Endothelial cell of umbilical vein (primary cell): ENCODE measurements at regions not wholly inside any gene's neighbourhood (a gene's known extent, or its start where the extent isn't known, plus 50 kb on each side); places are given as distances from the start of the nearest gene placed in this dataset.

ENCODE experiments used
- BruUV-seq: library from RNA; stranded (reverse); fragments of 400-500 nt; replicated peaks from 2 replicates; lab custom pipeline; 2021; lab: Mats Ljungman, UMichigan
- CTCF ChIA-PET: fragments of 300-600, 350-600 bp; sonication (Branson Sonifier 250); formaldehyde crosslinking; loops from one replicate; lab custom pipeline; 2021; ENCODE audit warnings: antibody characterized with exemption, inconsistent platforms; lab: Charles Lee
- POLR2A ChIA-PET: fragments of 300-600, 350-600 bp; sonication (Branson Sonifier 250); formaldehyde crosslinking; loops from one replicate; lab custom pipeline; 2021; ENCODE audit warnings: antibody characterized with exemption, inconsistent platforms; lab: Charles Lee
- DNase-seq: peaks from one replicate; pipeline ENCODE4 v3.0.0-alpha.2; 2011; ENCODE audit warnings: low read depth, low spot score
- FAIRE-seq: peaks from 2 replicates; lab custom pipeline; 2011; peaks lifted over from hg19 to GRCh38; lab: Jason Lieb, UNC
- H2AFZ ChIP-seq: 2 replicates; pipeline ENCODE4 v1.6.0; 2012; ENCODE audit warnings: low read depth, low read length, control low read depth, inconsistent platforms
- H3K27ac ChIP-seq: 2 replicates; pipeline ENCODE4 v1.5.1; 2011; ENCODE audit warnings: low read depth, mild to moderate bottlenecking, control low read depth, low read length, moderate library complexity; ENCODE audit not compliant: insufficient read depth
- H3K27me3 ChIP-seq, 2 experiments: 2 replicates each; pipeline versions ENCODE4 v1.6.0 to v1.6.1; 2011; ENCODE audit warnings: low read length in 2 of 2, mixed read lengths in 1 of 2; ENCODE audit not compliant: control insufficient read depth in 2 of 2, insufficient read depth in 2 of 2
- H3K36me3 ChIP-seq, 2 experiments: 2 replicates in 1 of 2; 3 replicates in 1 of 2; pipeline ENCODE4 v1.5.1; 2011; ENCODE audit warnings: low read length in 2 of 2, mild to moderate bottlenecking in 1 of 2, moderate library complexity in 1 of 2; ENCODE audit not compliant: control insufficient read depth in 2 of 2, insufficient read depth in 2 of 2; ENCODE audit errors: extremely low read depth in 1 of 2
- H3K4me1 ChIP-seq: 3 replicates; pipeline ENCODE4 v1.5.1; 2011; ENCODE audit warnings: mild to moderate bottlenecking, low read length; ENCODE audit not compliant: control insufficient read depth, insufficient read depth; ENCODE audit errors: extremely low read depth
- H3K4me2 ChIP-seq: 2 replicates; pipeline ENCODE4 v1.6.1; 2011; ENCODE audit warnings: low read length, control low read depth, mixed read lengths; ENCODE audit not compliant: insufficient read depth
- H3K4me3 ChIP-seq, 3 experiments: fragments of 200-600 bp in 1 of 3; sonication (generic), shearing (Covaris generic) in 1 of 3; replicated peaks in 1 of 3; 2 replicates each; pipeline ENCODE4 v1.5.1; 2011 to 2016; ENCODE audit warnings: control low read depth in 3 of 3, low read length in 3 of 3, mild to moderate bottlenecking in 2 of 3, inconsistent platforms in 1 of 3, low read depth in 1 of 3, moderate library complexity in 1 of 3; ENCODE audit not compliant: insufficient read depth in 1 of 3
- H3K79me2 ChIP-seq: 2 replicates; pipeline ENCODE4 v1.6.0; 2012; ENCODE audit warnings: low read length, inconsistent platforms; ENCODE audit not compliant: control insufficient read depth, insufficient read depth
- H3K9ac ChIP-seq: replicated peaks from 2 replicates; pipeline ENCODE3; 2011; ENCODE audit warnings: low read length, control low read depth; ENCODE audit not compliant: insufficient read depth; ENCODE audit errors: extremely low read depth
- H3K9me1 ChIP-seq: replicated peaks from 3 replicates; pipeline ENCODE4 v1.6.0; 2011; ENCODE audit warnings: mild to moderate bottlenecking, low read length; ENCODE audit not compliant: control insufficient read depth, insufficient read depth; ENCODE audit errors: extremely low read depth
- H3K9me3 ChIP-seq: replicated peaks from 2 replicates; pipeline ENCODE4 v1.5.1; 2012; ENCODE audit warnings: low read length, inconsistent platforms; ENCODE audit not compliant: control insufficient read depth, insufficient read depth
- H4K20me1 ChIP-seq: replicated peaks from 2 replicates; pipeline ENCODE3; 2011; ENCODE audit warnings: mild to moderate bottlenecking, low read length; ENCODE audit not compliant: control insufficient read depth, insufficient read depth; ENCODE audit errors: extremely low read depth
- CTCF ChIP-seq, 2 donors: IDR thresholded peaks; 1 replicate in 1 of 2; 2 replicates in 1 of 2; pipeline ENCODE4 v1.5.1; 2011; ENCODE audit warnings: low read length in 2 of 2, mild to moderate bottlenecking in 2 of 2, moderate library complexity in 2 of 2, control low read depth in 1 of 2, inconsistent platforms in 1 of 2, low read depth in 1 of 2; ENCODE audit not compliant: insufficient read depth in 1 of 2; ENCODE audit errors: extremely low read depth in 1 of 2
- EZH2 ChIP-seq: IDR thresholded peaks from 2 replicates; pipeline ENCODE4 v1.6.1; 2012; ENCODE audit warnings: borderline replicate concordance, low read depth, mild to moderate bottlenecking, moderate library complexity, low read length, inconsistent platforms; ENCODE audit not compliant: severe bottlenecking
- FOS ChIP-seq: IDR thresholded peaks from 2 replicates; pipeline ENCODE4 v1.6.1; 2011; ENCODE audit warnings: mild to moderate bottlenecking, low read length, moderate library complexity, borderline replicate concordance; ENCODE audit not compliant: insufficient read depth
- GATA2 ChIP-seq: IDR thresholded peaks from 2 replicates; pipeline ENCODE4 v1.7.0; 2011; ENCODE audit warnings: low read depth, mild to moderate bottlenecking, moderate library complexity, mixed read lengths, low read length; ENCODE audit not compliant: insufficient read length, insufficient read depth
- JUN ChIP-seq: IDR thresholded peaks from 2 replicates; pipeline ENCODE4 v1.6.1; 2011; ENCODE audit warnings: borderline replicate concordance, low read depth; ENCODE audit not compliant: insufficient read length, insufficient read depth
- MYC ChIP-seq: IDR thresholded peaks from one replicate; pipeline ENCODE4 v1.6.1; 2011; ENCODE audit warnings: mild to moderate bottlenecking, low read depth, low read length
- POLR2A ChIP-seq: IDR thresholded peaks from 2 replicates; pipeline ENCODE4 v1.6.1; 2012; ENCODE audit warnings: low read depth, mild to moderate bottlenecking, control low read depth, low read length
- POLR2AphosphoS5 ChIP-seq: IDR thresholded peaks from 2 replicates; pipeline ENCODE4 v1.6.1; 2012; ENCODE audit warnings: low read depth, mild to moderate bottlenecking, control low read depth, low read length, moderate library complexity; ENCODE audit not compliant: insufficient read depth
- dilution Hi-C: fragments of 300-500 bp; cut with MboI; formaldehyde crosslinking; loops from one replicate; pipeline ENCODE4 v1.15.0; 2019; ENCODE audit warnings: low sequenced_read_pairs; ENCODE audit not compliant: extremely low pct_ligation_motif_present
- intact Hi-C: fragments of 100-400 bp; cut with micrococcal nuclease; formaldehyde crosslinking; loops from one replicate; pipeline ENCODE4 v1.10.0; 2022
- TF ChIP-seq, protein P1 (sequence below): IDR thresholded peaks from 2 replicates; pipeline ENCODE4 v1.6.1; 2011; ENCODE audit not compliant: insufficient read depth, insufficient read length

DNA sequence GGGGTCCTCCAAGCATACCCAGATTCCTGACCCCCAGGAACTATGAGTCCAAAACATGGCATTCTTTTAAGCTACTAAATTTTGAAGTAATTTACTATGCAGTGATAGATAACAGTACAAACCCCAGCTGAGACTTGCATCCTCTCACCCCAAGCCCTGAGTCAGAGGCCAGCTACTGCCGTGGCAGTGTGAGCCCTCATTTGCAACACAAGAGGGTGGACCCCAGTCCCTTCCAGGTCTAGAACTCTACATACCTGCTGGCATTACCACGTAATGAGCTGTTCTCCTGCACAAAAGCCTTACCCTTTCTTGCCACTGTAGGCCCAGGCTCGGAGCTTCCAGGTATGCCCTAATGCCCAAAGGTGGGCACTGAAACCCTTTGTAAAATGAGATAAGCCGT lies 108.6 kb upstream of the ERCC6L2 start:
- DNase-seq (no peak), FAIRE-seq (no peak)
- H4K20me1 ChIP-seq, result no peaks in the 10 kb centered on the region
- H3K9me3 ChIP-seq, result no peaks in the 10 kb centered on the region
- H3K4me1 ChIP-seq, result no peaks in the 10 kb centered on the region
- H3K36me3 ChIP-seq, result no peaks in the 10 kb centered on the region
- no peaks in the 10 kb centered on the region for H3K9me1 ChIP-seq
- H3K79me2 ChIP-seq, result no peaks in the 10 kb centered on the region
- H3K4me2 ChIP-seq, result no peak overlapping the region
- no peak overlapping the region for H2AFZ ChIP-seq
- H3K4me3 ChIP-seq, result no peak overlapping the region
- ChIA-PET POLR2A (no interaction called here), CTCF (interaction anchor here (0.7 to 1.5 kb wide), 8 partner anchors 9 to 133 kb away, joined by 3 to 6 read pairs (median 3); no protein-coding TSS in a partner anchor)
- intact Hi-C loops, result no loop called here
- H3K27ac ChIP-seq, result no peak overlapping the region
- H3K27me3 ChIP-seq, result no peaks in the 10 kb centered on the region
- no TSS peak for BruUV-seq
- TF ChIP-seq MYC (no peak), FOS (no peak), EZH2 (no peak), JUN (no peak), GATA2 (no peak), POLR2AphosphoS5 (no peak), POLR2A (no peak), CTCF (IDR thresholded peaks at IDR 0.05; ENCODE audit: extremely low read depth in 1 of 2, insufficient read depth in 1 of 2, low read depth in 1 of 2, low read length in 2 of 2) (no peak)
- TF ChIP-seq, protein P1, sequence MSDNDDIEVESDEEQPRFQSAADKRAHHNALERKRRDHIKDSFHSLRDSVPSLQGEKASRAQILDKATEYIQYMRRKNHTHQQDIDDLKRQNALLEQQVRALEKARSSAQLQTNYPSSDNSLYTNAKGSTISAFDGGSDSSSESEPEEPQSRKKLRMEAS, result no peak
- no peak overlapping the region for H3K9ac ChIP-seq
- dilution Hi-C loops, result no loop called here
